HUES6 (cell line): ENCODE measurements at regions not wholly inside any gene's neighbourhood (a gene's known extent, or its start where the extent isn't known, plus 50 kb on each side); places are given as distances from the start of the nearest gene placed in this dataset.

ENCODE experiments used
- H3K27ac ChIP-seq: 2 replicates; pipeline ENCODE4 v1.7.0; 2013; ENCODE audit warnings: low read depth, mild to moderate bottlenecking, low read length, inconsistent platforms
- H3K27me3 ChIP-seq: 2 replicates; pipeline ENCODE4 v1.6.1; 2013; ENCODE audit warnings: low read length; ENCODE audit not compliant: control insufficient read depth, insufficient read depth
- H3K36me3 ChIP-seq: 2 replicates; pipeline ENCODE4 v1.6.1; 2013; ENCODE audit warnings: low read length; ENCODE audit not compliant: control insufficient read depth, insufficient read depth
- H3K4me1 ChIP-seq: 2 replicates; pipeline ENCODE4 v1.6.1; 2013; ENCODE audit warnings: low read length; ENCODE audit not compliant: control insufficient read depth, insufficient read depth
- H3K4me3 ChIP-seq: 2 replicates; pipeline ENCODE4 v1.5.1; 2013; ENCODE audit warnings: low read depth, low read length
- H3K9ac ChIP-seq: one replicate; pipeline ENCODE4 v1.6.1; 2013; ENCODE audit warnings: mild to moderate bottlenecking, low read length
- H3K9me3 ChIP-seq: 2 replicates; pipeline ENCODE4 v1.6.1; 2013; ENCODE audit warnings: low read depth, low read length; ENCODE audit not compliant: control insufficient read depth, insufficient read depth

- no peak overlapping the region for H3K27ac ChIP-seq
- H3K9ac ChIP-seq: no peak overlapping the region
These were observed 328.2 kb downstream of the DKK2 start for GRCh38 chr4:106707776-106708463.

GRCh38 chr4:106704253-106704870 lies 331.8 kb downstream of the DKK2 start:
- Histone ChIP-seq H3K27me3 (no peaks in the 10 kb centered on the region), H3K4me1 (no peaks in the 10 kb centered on the region), H3K27ac (no peak overlapping the region), H3K36me3 (no peaks in the 10 kb centered on the region), H3K9me3 (no peaks in the 10 kb centered on the region), H3K4me3 (no peak overlapping the region), H3K9ac (no peak overlapping the region)

More at GRCh38 chr4:106707776-106708463, 328.2 kb downstream of the DKK2 start:
- H3K4me3 ChIP-seq: no peak overlapping the region
- H3K27me3 ChIP-seq: no peaks in the 10 kb centered on the region
- H3K4me1 ChIP-seq: no peaks in the 10 kb centered on the region
- H3K36me3 ChIP-seq: no peaks in the 10 kb centered on the region
- no peaks in the 10 kb centered on the region for H3K9me3 ChIP-seq

- H3K4me3 ChIP-seq: no peak overlapping the region
These were observed 331.7 kb upstream of the GIMD1 start for GRCh38 chr4:106700321-106700720.

GRCh38 chr4:106698621-106699195 lies 330.1 kb upstream of the GIMD1 start:
- Histone ChIP-seq H3K9me3 (no peaks in the 10 kb centered on the region), H3K9ac (no peak overlapping the region), H3K4me1 (no peaks in the 10 kb centered on the region), H3K27ac (no peak overlapping the region), H3K36me3 (no peaks in the 10 kb centered on the region), H3K27me3 (no peaks in the 10 kb centered on the region), H3K4me3 (no peak overlapping the region)

More at GRCh38 chr4:106700321-106700720, 331.7 kb upstream of the GIMD1 start:
- no peaks in the 10 kb centered on the region for H3K4me1 ChIP-seq
- no peaks in the 10 kb centered on the region for H3K27me3 ChIP-seq
- no peak overlapping the region for H3K9ac ChIP-seq
- no peaks in the 10 kb centered on the region for H3K36me3 ChIP-seq
- H3K27ac ChIP-seq: no peak overlapping the region
- no peaks in the 10 kb centered on the region for H3K9me3 ChIP-seq

- no peaks in the 10 kb centered on the region for H3K4me1 ChIP-seq
- no peaks in the 10 kb centered on the region for H3K27me3 ChIP-seq
- no peak overlapping the region for H3K9ac ChIP-seq
- H3K36me3 ChIP-seq: no peaks in the 10 kb centered on the region
- H3K9me3 ChIP-seq: no peaks in the 10 kb centered on the region
- no peak overlapping the region for H3K27ac ChIP-seq
- no peak overlapping the region for H3K4me3 ChIP-seq
These were observed 327.1 kb upstream of the GIMD1 start for GRCh38 chr4:106695501-106696262.

- Histone ChIP-seq H3K36me3 (no peaks in the 10 kb centered on the region), H3K9ac (no peak overlapping the region), H3K4me1 (no peaks in the 10 kb centered on the region), H3K27me3 (no peaks in the 10 kb centered on the region), H3K4me3 (no peak overlapping the region), H3K9me3 (no peaks in the 10 kb centered on the region), H3K27ac (no peak overlapping the region)
These were observed 325.7 kb upstream of the GIMD1 start for GRCh38 chr4:106694232-106694631.

GRCh38 chr4:106691749-106692148 lies 323.2 kb upstream of the GIMD1 start:
- H3K9ac ChIP-seq: no peak overlapping the region
- no peaks in the 10 kb centered on the region for H3K4me1 ChIP-seq
- H3K27ac ChIP-seq: no peak overlapping the region
- no peaks in the 10 kb centered on the region for H3K27me3 ChIP-seq
- H3K9me3 ChIP-seq: no peaks in the 10 kb centered on the region
- no peaks in the 10 kb centered on the region for H3K36me3 ChIP-seq
- H3K4me3 ChIP-seq: no peak overlapping the region

GRCh38 chr4:106690487-106690886 lies 321.9 kb upstream of the GIMD1 start:
- Histone ChIP-seq H3K9me3 (no peaks in the 10 kb centered on the region), H3K36me3 (no peaks in the 10 kb centered on the region), H3K4me3 (no peak overlapping the region), H3K27me3 (no peaks in the 10 kb centered on the region), H3K9ac (no peak overlapping the region), H3K4me1 (no peaks in the 10 kb centered on the region), H3K27ac (no peak overlapping the region)

- Histone ChIP-seq H3K27ac (no peak overlapping the region), H3K4me1 (no peaks in the 10 kb centered on the region), H3K9ac (no peak overlapping the region), H3K9me3 (no peaks in the 10 kb centered on the region), H3K27me3 (no peaks in the 10 kb centered on the region), H3K4me3 (no peak overlapping the region), H3K36me3 (no peaks in the 10 kb centered on the region)
These were observed 318.4 kb upstream of the GIMD1 start for GRCh38 chr4:106687026-106687425.

GRCh38 chr4:106681381-106681921 lies 312.9 kb upstream of the GIMD1 start:
- H3K9ac ChIP-seq: no peak overlapping the region
- H3K9me3 ChIP-seq: no peaks in the 10 kb centered on the region
- no peak overlapping the region for H3K27ac ChIP-seq
- no peaks in the 10 kb centered on the region for H3K4me1 ChIP-seq
- H3K27me3 ChIP-seq: no peaks in the 10 kb centered on the region
- no peak overlapping the region for H3K4me3 ChIP-seq
- H3K36me3 ChIP-seq: no peaks in the 10 kb centered on the region
